ENCODE measurements at regions not wholly inside any gene's neighbourhood (a gene's known extent, or its start where the extent isn't known, plus 50 kb on each side); places are given as distances from the start of the nearest gene placed in this dataset.

GRCh38 chr3:5666455-5666854, 478.9 kb downstream of the EDEM1 start:
- H3K4me2 ChIP-seq (ENCODE audit: insufficient read depth, low read length), result no peak overlapping the region
- H3K36me3 ChIP-seq (ENCODE audit: insufficient read depth, low read length), result no peaks in the 10 kb centered on the region
- H3K9me3 ChIP-seq (ENCODE audit: insufficient read depth, low read length, severe bottlenecking), result peaks cover 2% of the 10 kb centered on the region
- H3K27ac ChIP-seq (ENCODE audit: low read length), result no peak overlapping the region
- no peak overlapping the region for H3K9ac ChIP-seq (ENCODE audit: low read depth, low read length)
- DNase-seq (no peak), ATAC-seq (ENCODE audit: insufficient read depth, low read depth) (no peak)
- no peak overlapping the region for H2AFZ ChIP-seq (ENCODE audit: low read depth, low read length)
- TF ChIP-seq, protein P1, sequence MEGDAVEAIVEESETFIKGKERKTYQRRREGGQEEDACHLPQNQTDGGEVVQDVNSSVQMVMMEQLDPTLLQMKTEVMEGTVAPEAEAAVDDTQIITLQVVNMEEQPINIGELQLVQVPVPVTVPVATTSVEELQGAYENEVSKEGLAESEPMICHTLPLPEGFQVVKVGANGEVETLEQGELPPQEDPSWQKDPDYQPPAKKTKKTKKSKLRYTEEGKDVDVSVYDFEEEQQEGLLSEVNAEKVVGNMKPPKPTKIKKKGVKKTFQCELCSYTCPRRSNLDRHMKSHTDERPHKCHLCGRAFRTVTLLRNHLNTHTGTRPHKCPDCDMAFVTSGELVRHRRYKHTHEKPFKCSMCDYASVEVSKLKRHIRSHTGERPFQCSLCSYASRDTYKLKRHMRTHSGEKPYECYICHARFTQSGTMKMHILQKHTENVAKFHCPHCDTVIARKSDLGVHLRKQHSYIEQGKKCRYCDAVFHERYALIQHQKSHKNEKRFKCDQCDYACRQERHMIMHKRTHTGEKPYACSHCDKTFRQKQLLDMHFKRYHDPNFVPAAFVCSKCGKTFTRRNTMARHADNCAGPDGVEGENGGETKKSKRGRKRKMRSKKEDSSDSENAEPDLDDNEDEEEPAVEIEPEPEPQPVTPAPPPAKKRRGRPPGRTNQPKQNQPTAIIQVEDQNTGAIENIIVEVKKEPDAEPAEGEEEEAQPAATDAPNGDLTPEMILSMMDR (IDR thresholded peaks at IDR 0.05; ENCODE audit: borderline replicate concordance, extremely low read depth, low read length, poor library complexity, severe bottlenecking), result no peak
- no peak for TF ChIP-seq EZH2 (IDR thresholded peaks at IDR 0.05; ENCODE audit: borderline replicate concordance, low read depth, low read length, severe bottlenecking)
- H3K27me3 ChIP-seq (ENCODE audit: insufficient read depth, low read length, poor library complexity), result no peaks in the 10 kb centered on the region
- no peaks in the 10 kb centered on the region for H3K4me1 ChIP-seq (ENCODE audit: insufficient read depth, low read length)
- H3K79me2 ChIP-seq (ENCODE audit: insufficient read depth, low read length), result no peaks in the 10 kb centered on the region
- no peak overlapping the region for H3K4me3 ChIP-seq (ENCODE audit: low read depth in 1 of 2, low read length in 2 of 2)
- no peaks in the 10 kb centered on the region for H4K20me1 ChIP-seq (ENCODE audit: insufficient read depth, low read length)

DNA sequence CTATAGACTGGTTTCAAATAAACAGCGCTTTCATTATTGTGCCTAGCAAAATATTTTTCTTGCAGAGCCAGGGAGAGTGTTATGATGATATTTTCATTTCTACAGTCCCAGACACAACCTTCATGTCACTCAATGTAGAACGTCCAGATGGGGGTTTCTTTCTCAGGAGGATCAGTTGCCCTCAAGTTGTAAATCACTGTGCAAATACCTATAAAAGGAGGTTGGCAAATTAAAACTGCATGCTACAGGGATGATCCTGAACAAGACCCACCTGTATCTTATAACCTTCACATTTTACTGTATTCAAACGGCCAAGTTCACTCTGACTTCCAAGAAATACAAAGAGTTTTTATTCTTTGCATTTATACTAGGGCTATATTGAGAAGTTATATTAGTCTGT, 486.0 kb downstream of the EDEM1 start:
- Histone ChIP-seq H3K9ac (ENCODE audit: low read depth, low read length) (no peak overlapping the region), H3K27me3 (ENCODE audit: insufficient read depth, low read length, poor library complexity) (no peaks in the 10 kb centered on the region), H4K20me1 (ENCODE audit: insufficient read depth, low read length) (no peaks in the 10 kb centered on the region), H3K36me3 (ENCODE audit: insufficient read depth, low read length) (no peaks in the 10 kb centered on the region), H3K4me3 (ENCODE audit: low read depth in 1 of 2, low read length in 2 of 2) (no peak overlapping the region), H3K9me3 (ENCODE audit: insufficient read depth, low read length, severe bottlenecking) (no peaks in the 10 kb centered on the region), H3K4me2 (ENCODE audit: insufficient read depth, low read length) (no peak overlapping the region), H2AFZ (ENCODE audit: low read depth, low read length) (no peak overlapping the region), H3K4me1 (ENCODE audit: insufficient read depth, low read length) (no peaks in the 10 kb centered on the region), H3K79me2 (ENCODE audit: insufficient read depth, low read length) (no peaks in the 10 kb centered on the region), H3K27ac (ENCODE audit: low read length) (no peak overlapping the region)
- DNase-seq (no peak), ATAC-seq (ENCODE audit: insufficient read depth, low read depth) (no peak)
- TF ChIP-seq, protein P1 (IDR thresholded peaks at IDR 0.05; ENCODE audit: borderline replicate concordance, extremely low read depth, low read length, poor library complexity, severe bottlenecking), result no peak
- no peak for TF ChIP-seq EZH2 (IDR thresholded peaks at IDR 0.05; ENCODE audit: borderline replicate concordance, low read depth, low read length, severe bottlenecking)

GRCh38 chr3:5675319-5675718, 487.8 kb downstream of the EDEM1 start:
- DNase-seq (no peak), ATAC-seq (ENCODE audit: insufficient read depth, low read depth) (no peak)
- H3K79me2 ChIP-seq (ENCODE audit: insufficient read depth, low read length), result no peaks in the 10 kb centered on the region
- no peak overlapping the region for H3K4me2 ChIP-seq (ENCODE audit: insufficient read depth, low read length)
- H3K4me3 ChIP-seq (ENCODE audit: low read depth in 1 of 2, low read length in 2 of 2), result no peak overlapping the region
- no peaks in the 10 kb centered on the region for H3K4me1 ChIP-seq (ENCODE audit: insufficient read depth, low read length)
- H3K27me3 ChIP-seq (ENCODE audit: insufficient read depth, low read length, poor library complexity), result no peaks in the 10 kb centered on the region
- H3K27ac ChIP-seq (ENCODE audit: low read length), result no peak overlapping the region
- no peaks in the 10 kb centered on the region for H3K36me3 ChIP-seq (ENCODE audit: insufficient read depth, low read length)
- H3K9ac ChIP-seq (ENCODE audit: low read depth, low read length), result no peak overlapping the region
- no peaks in the 10 kb centered on the region for H4K20me1 ChIP-seq (ENCODE audit: insufficient read depth, low read length)
- H3K9me3 ChIP-seq (ENCODE audit: insufficient read depth, low read length, severe bottlenecking), result no peaks in the 10 kb centered on the region
- no peak overlapping the region for H2AFZ ChIP-seq (ENCODE audit: low read depth, low read length)
- TF ChIP-seq EZH2 (IDR thresholded peaks at IDR 0.05; ENCODE audit: borderline replicate concordance, low read depth, low read length, severe bottlenecking), result no peak
- TF ChIP-seq, protein P1 (IDR thresholded peaks at IDR 0.05; ENCODE audit: borderline replicate concordance, extremely low read depth, low read length, poor library complexity, severe bottlenecking), result no peak

GRCh38 chr3:5677555-5677954, 490.0 kb downstream of the EDEM1 start:
- no peak for ATAC-seq (ENCODE audit: insufficient read depth, low read depth)
- DNase-seq, result no peak
- H3K9me3 ChIP-seq (ENCODE audit: insufficient read depth, low read length, severe bottlenecking), result no peaks in the 10 kb centered on the region

More at GRCh38 chr3:5677555-5677954, 490.0 kb downstream of the EDEM1 start:
- Histone ChIP-seq H3K4me3 (ENCODE audit: low read depth in 1 of 2, low read length in 2 of 2) (no peak overlapping the region), H3K36me3 (ENCODE audit: insufficient read depth, low read length) (no peaks in the 10 kb centered on the region), H3K27me3 (ENCODE audit: insufficient read depth, low read length, poor library complexity) (no peaks in the 10 kb centered on the region), H3K79me2 (ENCODE audit: insufficient read depth, low read length) (no peaks in the 10 kb centered on the region), H4K20me1 (ENCODE audit: insufficient read depth, low read length) (no peaks in the 10 kb centered on the region), H3K4me1 (ENCODE audit: insufficient read depth, low read length) (no peaks in the 10 kb centered on the region), H2AFZ (ENCODE audit: low read depth, low read length) (no peak overlapping the region), H3K9ac (ENCODE audit: low read depth, low read length) (no peak overlapping the region), H3K27ac (ENCODE audit: low read length) (no peak overlapping the region), H3K4me2 (ENCODE audit: insufficient read depth, low read length) (no peak overlapping the region)
- TF ChIP-seq EZH2 (IDR thresholded peaks at IDR 0.05; ENCODE audit: borderline replicate concordance, low read depth, low read length, severe bottlenecking), result no peak
- TF ChIP-seq, protein P1 (IDR thresholded peaks at IDR 0.05; ENCODE audit: borderline replicate concordance, extremely low read depth, low read length, poor library complexity, severe bottlenecking), result no peak

Data from DND-41 (cell line).